Esophagus squamous epithelium (tissue), 5 donors: ENCODE measurements at regions not wholly inside any gene's neighbourhood (a gene's known extent, or its start where the extent isn't known, plus 50 kb on each side); places are given as distances from the start of the nearest gene placed in this dataset.

Experiments
- DNase-seq: peaks from one replicate; lab custom pipeline; 2025; lab: John Stamatoyannopoulos, UW
- H3K27ac ChIP-seq, 4 donors: fragments of 200-600 bp; sonication (generic); one replicate each; pipeline ENCODE4 v1.5.1; 2016 to 2019; ENCODE audit warnings: mild to moderate bottlenecking in 1 of 4
- H3K27me3 ChIP-seq, 4 donors: fragments of 200-600 bp; sonication (generic); 1 replicate in 3 of 4; 2 replicates in 1 of 4; pipeline versions ENCODE4 v1.5.1 to v1.6.0; 2017 to 2021; ENCODE audit warnings: antibody characterized with exemption in 1 of 4
- H3K36me3 ChIP-seq, 3 donors: fragments of 200-600 bp; sonication (generic); one replicate each; pipeline ENCODE4 v1.5.1; 2016 to 2019
- H3K4me1 ChIP-seq, 3 donors: fragments of 200-600 bp; sonication (generic); one replicate each; pipeline ENCODE4 v1.5.1; 2017 to 2019
- H3K4me3 ChIP-seq, 4 donors: fragments of 200-600 bp; sonication (generic); 1 replicate in 3 of 4; 2 replicates in 1 of 4; pipeline ENCODE4 v1.5.1; 2016 to 2019; ENCODE audit warnings: mild to moderate bottlenecking in 2 of 4, moderate library complexity in 1 of 4
- H3K9me3 ChIP-seq, 3 donors: fragments of 200-600 bp; sonication (generic); one replicate each; pipeline ENCODE4 v1.5.1; 2016 to 2019
- CTCF ChIP-seq, 6 experiments: fragments of 450-650 bp in 4 of 6; fragments of 200-600 bp in 2 of 6; sonication (generic) in 2 of 6; IDR thresholded peaks; one replicate each; pipeline ENCODE4 v1.5.1; 2016 to 2019; ENCODE audit warnings: antibody characterized with exemption in 6 of 6, mild to moderate bottlenecking in 4 of 6, moderate library complexity in 4 of 6
- POLR2A ChIP-seq, 4 donors: fragments of 450-650 bp; IDR thresholded peaks; one replicate each; pipeline ENCODE4 v1.6.1; 2017; ENCODE audit warnings: antibody characterized with exemption in 4 of 4, mild to moderate bottlenecking in 4 of 4, moderate library complexity in 3 of 4
- whole genome bisulfite sequencing, 2 donors: methylation state at CpG; one replicate each; pipeline ENCODE4 v1.1.5; 2018; 5-methylcytosine and 5-hydroxymethylcytosine counted together
- intact Hi-C: fragments of 100-400 bp; cut with DNase I; formaldehyde crosslinking; loops from one replicate; pipeline ENCODE4 v1.15.0; 2022
- donor health status: DM: yes; HTN: yes; CAD: no.

GRCh38 chr5:93926831-93927620 is 185.6 kb upstream of the POU5F2 start:
- TF ChIP-seq POLR2A (IDR thresholded peaks at IDR 0.05) (no peak), CTCF (IDR thresholded peaks at IDR 0.05) (no peak)
- Histone ChIP-seq H3K4me3 (no peak overlapping the region), H3K9me3 (no peaks in the 10 kb centered on the region), H3K27ac (no peak overlapping the region), H3K4me1 (peaks cover 0 to 7% (median 0%) of the 10 kb centered on the region in 3 donors), H3K36me3 (no peaks in the 10 kb centered on the region), H3K27me3 (no peaks in the 10 kb centered on the region)
- intact Hi-C loops, result no loop called here
- DNase-seq, result no peak
- WGBS, 2 donors, result 72 to 80% methylated on average over 3 of the region's 3 CpGs

GRCh38 chr5:93925321-93925720 is 183.9 kb upstream of the POU5F2 start:
- H3K36me3 ChIP-seq, result no peaks in the 10 kb centered on the region
- intact Hi-C loops, result no loop called here
- H3K9me3 ChIP-seq, result no peaks in the 10 kb centered on the region
- DNase-seq, result no peak
- peaks cover 0 to 7% (median 0%) of the 10 kb centered on the region in 3 donors for H3K4me1 ChIP-seq
- no peak overlapping the region for H3K4me3 ChIP-seq
- TF ChIP-seq CTCF (IDR thresholded peaks at IDR 0.05) (no peak), POLR2A (IDR thresholded peaks at IDR 0.05) (no peak)
- H3K27ac ChIP-seq, result no peak overlapping the region
- no peaks in the 10 kb centered on the region for H3K27me3 ChIP-seq
- 54 to 87% methylated on average over 1 of the region's 1 CpG for WGBS, 2 donors

- DNase-seq, result no peak
- no peak overlapping the region for H3K27ac ChIP-seq
- no peaks in the 10 kb centered on the region for H3K36me3 ChIP-seq
- intact Hi-C loops, result no loop called here
- TF ChIP-seq POLR2A (IDR thresholded peaks at IDR 0.05), result no peak
- TF ChIP-seq CTCF (IDR thresholded peaks at IDR 0.05), result no peak
- no peaks in the 10 kb centered on the region for H3K27me3 ChIP-seq
- H3K4me1 ChIP-seq, result peaks cover 0 to 7% (median 0%) of the 10 kb centered on the region in 3 donors
- 56 to 78% methylated on average over 2 of the region's 2 CpGs for WGBS, 2 donors
- H3K9me3 ChIP-seq, result no peaks in the 10 kb centered on the region
- no peak overlapping the region for H3K4me3 ChIP-seq
These were observed 183.2 kb upstream of the POU5F2 start for GRCh38 chr5:93924628-93925027.

GRCh38 chr5:93922551-93922950 is 181.2 kb upstream of the POU5F2 start:
- no peak for TF ChIP-seq CTCF (IDR thresholded peaks at IDR 0.05)
- TF ChIP-seq POLR2A (IDR thresholded peaks at IDR 0.05), result no peak
- Histone ChIP-seq H3K4me1 (peaks cover 0 to 7% (median 0%) of the 10 kb centered on the region in 3 donors), H3K4me3 (no peak overlapping the region), H3K9me3 (no peaks in the 10 kb centered on the region), H3K27me3 (no peaks in the 10 kb centered on the region), H3K36me3 (no peaks in the 10 kb centered on the region), H3K27ac (no peak overlapping the region)
- 89 to 91% methylated on average over 4 to 5 of the region's 5 CpGs for WGBS, 2 donors
- intact Hi-C loops, result no loop called here
- no peak for DNase-seq

- intact Hi-C loops, result no loop called here
- no peaks in the 10 kb centered on the region for H3K36me3 ChIP-seq
- H3K4me1 ChIP-seq, result peaks cover 0 to 7% (median 0%) of the 10 kb centered on the region in 3 donors
- DNase-seq, result no peak
- H3K27ac ChIP-seq, result no peak overlapping the region
- H3K4me3 ChIP-seq, result no peak overlapping the region
- H3K27me3 ChIP-seq, result no peaks in the 10 kb centered on the region
- TF ChIP-seq CTCF (IDR thresholded peaks at IDR 0.05) (no peak), POLR2A (IDR thresholded peaks at IDR 0.05) (no peak)
- WGBS, 2 donors, result 76 to 81% methylated on average over 2 of the region's 2 CpGs
- H3K9me3 ChIP-seq, result no peaks in the 10 kb centered on the region
These were observed 179.6 kb upstream of the POU5F2 start for GRCh38 chr5:93921001-93921400.
